Stomach (tissue), 4 donors: ENCODE measurements at regions not wholly inside any gene's neighbourhood (a gene's known extent, or its start where the extent isn't known, plus 50 kb on each side); places are given as distances from the start of the nearest gene placed in this dataset.
"Not testable (repeated sequence)": the region's sequence is repeated elsewhere in the genome, so short reads cannot be mapped to it uniquely, and the experiment has no call there.

ENCODE experiments used
- POLR2A ChIP-seq, 4 donors: fragments of 450-650 bp; IDR thresholded peaks; one replicate each; pipeline ENCODE4 v1.6.1; 2016; ENCODE audit warnings: antibody characterized with exemption in 4 of 4, control low read depth in 2 of 4, mild to moderate bottlenecking in 1 of 4, moderate library complexity in 1 of 4
- TF ChIP-seq, protein P1 (sequence below), 7 experiments: fragments of 450-650 bp in 4 of 7; fragments of 200-600 bp in 3 of 7; sonication (generic) in 3 of 7; IDR thresholded peaks; one replicate each; pipeline ENCODE4 v1.5.1; 2016 to 2019; ENCODE audit warnings: antibody characterized with exemption in 7 of 7, control low read depth in 2 of 7, mild to moderate bottlenecking in 1 of 7

DNA sequence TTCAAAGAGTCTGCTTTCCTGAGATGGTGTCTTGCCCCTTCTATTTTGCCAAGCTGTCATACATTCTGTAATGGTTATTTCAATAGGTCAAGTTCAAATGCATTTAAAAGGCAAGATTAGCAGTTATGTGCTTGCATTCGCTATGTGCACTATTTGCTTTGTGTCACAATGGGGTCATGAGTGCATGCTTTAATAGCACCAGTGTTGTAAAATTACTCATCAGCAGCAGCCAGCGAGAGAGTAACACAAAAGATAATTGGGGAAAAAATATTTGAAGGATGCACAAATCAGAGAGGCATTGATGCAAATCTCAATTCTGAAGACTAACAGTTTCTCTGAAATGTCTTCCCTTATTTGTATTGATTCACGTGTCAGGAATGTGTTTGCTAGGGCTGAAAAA is 180.7 kb upstream of the FOLH1 start:
- TF ChIP-seq, protein P1, sequence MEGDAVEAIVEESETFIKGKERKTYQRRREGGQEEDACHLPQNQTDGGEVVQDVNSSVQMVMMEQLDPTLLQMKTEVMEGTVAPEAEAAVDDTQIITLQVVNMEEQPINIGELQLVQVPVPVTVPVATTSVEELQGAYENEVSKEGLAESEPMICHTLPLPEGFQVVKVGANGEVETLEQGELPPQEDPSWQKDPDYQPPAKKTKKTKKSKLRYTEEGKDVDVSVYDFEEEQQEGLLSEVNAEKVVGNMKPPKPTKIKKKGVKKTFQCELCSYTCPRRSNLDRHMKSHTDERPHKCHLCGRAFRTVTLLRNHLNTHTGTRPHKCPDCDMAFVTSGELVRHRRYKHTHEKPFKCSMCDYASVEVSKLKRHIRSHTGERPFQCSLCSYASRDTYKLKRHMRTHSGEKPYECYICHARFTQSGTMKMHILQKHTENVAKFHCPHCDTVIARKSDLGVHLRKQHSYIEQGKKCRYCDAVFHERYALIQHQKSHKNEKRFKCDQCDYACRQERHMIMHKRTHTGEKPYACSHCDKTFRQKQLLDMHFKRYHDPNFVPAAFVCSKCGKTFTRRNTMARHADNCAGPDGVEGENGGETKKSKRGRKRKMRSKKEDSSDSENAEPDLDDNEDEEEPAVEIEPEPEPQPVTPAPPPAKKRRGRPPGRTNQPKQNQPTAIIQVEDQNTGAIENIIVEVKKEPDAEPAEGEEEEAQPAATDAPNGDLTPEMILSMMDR (IDR thresholded peaks at IDR 0.05) = not testable (repeated sequence)
- not testable (repeated sequence) for TF ChIP-seq POLR2A (IDR thresholded peaks at IDR 0.05)
